CD14-positive monocyte (primary cell): ENCODE measurements at regions not wholly inside any gene's neighbourhood (a gene's known extent, or its start where the extent isn't known, plus 50 kb on each side); places are given as distances from the start of the nearest gene placed in this dataset.

Source experiments
- DNase-seq, 3 donors: peaks; one replicate each; pipeline ENCODE4 v3.0.0-alpha.2; 2011 to 2022
- H2AFZ ChIP-seq: 2 replicates; pipeline ENCODE4 v1.6.0; 2012; ENCODE audit warnings: mild to moderate bottlenecking, low read depth, low read length, inconsistent platforms; ENCODE audit not compliant: insufficient read depth, poor library complexity, severe bottlenecking
- H3K27ac ChIP-seq, 2 donors: 1 replicate in 1 of 2; 2 replicates in 1 of 2; pipeline ENCODE4 v1.5.1; 2012 to 2013; ENCODE audit warnings: low read length in 2 of 2, control low read depth in 1 of 2, inconsistent platforms in 1 of 2, low read depth in 1 of 2, mild to moderate bottlenecking in 1 of 2
- H3K27me3 ChIP-seq, 2 donors: one replicate each; pipeline versions ENCODE4 v1.6.0 to v1.6.1; 2011 to 2013; ENCODE audit warnings: low read length in 2 of 2; ENCODE audit not compliant: control insufficient read depth in 2 of 2, insufficient read depth in 2 of 2
- H3K36me3 ChIP-seq, 2 donors: replicated peaks in 1 of 2; 1 replicate in 1 of 2; 2 replicates in 1 of 2; pipeline versions ENCODE4 v1.5.1 to v1.6.1; 2012 to 2013; ENCODE audit warnings: low read length in 2 of 2, control low read depth in 1 of 2, inconsistent platforms in 1 of 2, mild to moderate bottlenecking in 1 of 2; ENCODE audit not compliant: insufficient read depth in 2 of 2, control insufficient read depth in 1 of 2
- H3K4me1 ChIP-seq, 2 donors: 1 replicate in 1 of 2; 2 replicates in 1 of 2; pipeline versions ENCODE4 v1.5.1 to v1.6.1; 2012 to 2013; ENCODE audit warnings: low read length in 2 of 2, control low read depth in 1 of 2, inconsistent platforms in 1 of 2, mild to moderate bottlenecking in 1 of 2, moderate library complexity in 1 of 2; ENCODE audit not compliant: insufficient read depth in 2 of 2, control insufficient read depth in 1 of 2
- H3K4me2 ChIP-seq: replicated peaks from 2 replicates; pipeline ENCODE3; 2012; ENCODE audit warnings: low read length, moderate library complexity, mild to moderate bottlenecking; ENCODE audit not compliant: poor library complexity, severe bottlenecking; ENCODE audit errors: extremely low read depth
- H3K4me3 ChIP-seq, 3 experiments: fragments of 200-600 bp in 1 of 3; sonication (generic) in 1 of 3; replicated peaks in 1 of 3; 1 replicate in 2 of 3; 2 replicates in 1 of 3; pipeline ENCODE4 v1.5.1; 2011 to 2013; ENCODE audit warnings: low read length in 3 of 3, mild to moderate bottlenecking in 3 of 3, control low read depth in 2 of 3, low read depth in 2 of 3, inconsistent platforms in 1 of 3, moderate library complexity in 1 of 3
- H3K79me2 ChIP-seq: 2 replicates; pipeline ENCODE4 v1.6.0; 2012; ENCODE audit warnings: mild to moderate bottlenecking, control low read depth, inconsistent platforms, low read length, moderate library complexity; ENCODE audit not compliant: insufficient read depth
- H3K9ac ChIP-seq: 2 replicates; pipeline ENCODE4 v1.6.0; 2017; ENCODE audit warnings: low read length, mild to moderate bottlenecking; ENCODE audit not compliant: insufficient read depth, poor library complexity, severe bottlenecking
- H3K9me3 ChIP-seq, 2 donors: replicated peaks in 1 of 2; 1 replicate in 1 of 2; 2 replicates in 1 of 2; pipeline versions ENCODE4 v1.5.1 to v1.6.1; 2012 to 2013; ENCODE audit warnings: low read length in 2 of 2, control low read depth in 1 of 2; ENCODE audit not compliant: control insufficient read depth in 1 of 2, insufficient read depth in 1 of 2
- H4K20me1 ChIP-seq: 2 replicates; pipeline ENCODE4 v1.6.0; 2012; ENCODE audit warnings: mild to moderate bottlenecking, low read length, control low read depth, moderate library complexity; ENCODE audit not compliant: insufficient read depth
- H3K27ac Mint-ChIP-seq, 7 donors: one replicate each; pipeline ENCODE4 v1.8.0; 2020; ENCODE audit warnings: mild to moderate bottlenecking in 7 of 7, mixed read lengths in 7 of 7, moderate library complexity in 6 of 7, inconsistent platforms in 2 of 7
- H3K27me3 Mint-ChIP-seq, 3 donors: one replicate each; pipeline ENCODE4 v1.8.0; 2021 to 2022; ENCODE audit warnings: low read depth in 3 of 3, mild to moderate bottlenecking in 3 of 3, mixed read lengths in 3 of 3, moderate library complexity in 3 of 3, inconsistent platforms in 1 of 3
- H3K36me3 Mint-ChIP-seq, 2 donors: one replicate each; pipeline ENCODE4 v1.8.0; 2020; ENCODE audit warnings: mixed read lengths in 2 of 2, inconsistent platforms in 1 of 2, mild to moderate bottlenecking in 1 of 2
- H3K4me1 Mint-ChIP-seq: one replicate; pipeline ENCODE4 v1.8.0; 2020; ENCODE audit warnings: mild to moderate bottlenecking, mixed read lengths
- H3K4me3 Mint-ChIP-seq, 2 donors: one replicate each; pipeline ENCODE4 v1.8.0; 2020; ENCODE audit warnings: mild to moderate bottlenecking in 2 of 2, mixed read lengths in 2 of 2, moderate library complexity in 1 of 2
- H3K9me3 Mint-ChIP-seq, 7 donors: one replicate each; pipeline ENCODE4 v1.8.0; 2020 to 2022; ENCODE audit warnings: mixed read lengths in 7 of 7, mild to moderate bottlenecking in 6 of 7, moderate library complexity in 6 of 7, inconsistent platforms in 2 of 7
- WGBS: methylation state at CpG from one replicate; pipeline ENCODE4 v1.1.5; 2013; ENCODE audit warnings: missing lambda C conversion rate; ENCODE audit not compliant: insufficient coverage; 5-methylcytosine and 5-hydroxymethylcytosine counted together
- intact Hi-C, 2 donors: fragments of 100-400 bp; cut with micrococcal nuclease; formaldehyde crosslinking; loops; one replicate each; pipeline versions ENCODE4 v1.15.0 to v1.15.1; 2023
- TF ChIP-seq, protein P1 (sequence below): fragments of 200-600 bp; IDR thresholded peaks from one replicate; pipeline ENCODE4 v1.8.0; 2022; ENCODE audit warnings: antibody characterized with exemption, mild to moderate bottlenecking

DNA sequence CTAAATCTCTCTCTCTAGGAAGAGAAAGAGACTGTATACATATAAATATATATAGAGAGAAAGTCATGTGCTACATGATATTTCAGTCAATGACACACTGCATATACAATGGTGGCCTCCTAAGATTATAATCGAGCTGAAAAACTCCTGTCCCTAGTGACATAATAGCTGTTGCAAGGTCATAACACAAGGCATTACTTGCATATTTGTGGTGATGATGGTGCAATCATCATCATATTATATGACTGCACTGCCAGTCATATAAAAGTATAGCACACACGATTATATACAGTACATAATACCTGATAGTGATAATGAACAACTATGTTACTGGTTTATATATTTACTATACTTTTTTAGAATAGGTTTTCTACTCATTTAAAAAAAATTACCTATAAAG is 316.7 kb downstream of the FGFR2 start:
- Histone ChIP-seq H2AFZ (no peak overlapping the region), H3K4me2 (no peak overlapping the region), H3K27ac (no peak overlapping the region), H3K4me3 (no peak overlapping the region), H3K27me3 (no peaks in the 10 kb centered on the region), H3K9ac (no peak overlapping the region), H3K79me2 (no peaks in the 10 kb centered on the region), H3K9me3 (no peaks in the 10 kb centered on the region), H3K4me1 (no peaks in the 10 kb centered on the region), H4K20me1 (no peaks in the 10 kb centered on the region), H3K36me3 (no peaks in the 10 kb centered on the region)
- TF ChIP-seq, protein P1, sequence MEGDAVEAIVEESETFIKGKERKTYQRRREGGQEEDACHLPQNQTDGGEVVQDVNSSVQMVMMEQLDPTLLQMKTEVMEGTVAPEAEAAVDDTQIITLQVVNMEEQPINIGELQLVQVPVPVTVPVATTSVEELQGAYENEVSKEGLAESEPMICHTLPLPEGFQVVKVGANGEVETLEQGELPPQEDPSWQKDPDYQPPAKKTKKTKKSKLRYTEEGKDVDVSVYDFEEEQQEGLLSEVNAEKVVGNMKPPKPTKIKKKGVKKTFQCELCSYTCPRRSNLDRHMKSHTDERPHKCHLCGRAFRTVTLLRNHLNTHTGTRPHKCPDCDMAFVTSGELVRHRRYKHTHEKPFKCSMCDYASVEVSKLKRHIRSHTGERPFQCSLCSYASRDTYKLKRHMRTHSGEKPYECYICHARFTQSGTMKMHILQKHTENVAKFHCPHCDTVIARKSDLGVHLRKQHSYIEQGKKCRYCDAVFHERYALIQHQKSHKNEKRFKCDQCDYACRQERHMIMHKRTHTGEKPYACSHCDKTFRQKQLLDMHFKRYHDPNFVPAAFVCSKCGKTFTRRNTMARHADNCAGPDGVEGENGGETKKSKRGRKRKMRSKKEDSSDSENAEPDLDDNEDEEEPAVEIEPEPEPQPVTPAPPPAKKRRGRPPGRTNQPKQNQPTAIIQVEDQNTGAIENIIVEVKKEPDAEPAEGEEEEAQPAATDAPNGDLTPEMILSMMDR: no peak
- Mint-ChIP-seq H3K4me3 (no peak overlapping the region), H3K36me3 (no peaks in the 10 kb centered on the region), H3K27me3 (peaks cover 0 to under 1% (median 0%) of the 10 kb centered on the region in 3 donors), H3K9me3 (peaks cover 0 to 7% (median 2%) of the 10 kb centered on the region in 7 donors), H3K4me1 (no peaks in the 10 kb centered on the region), H3K27ac (no peak overlapping the region)
- no peak for DNase-seq
- no CpG with 5 or more reads among the region's 2 CpGs for WGBS
- intact Hi-C loops: no loop called here

DNA sequence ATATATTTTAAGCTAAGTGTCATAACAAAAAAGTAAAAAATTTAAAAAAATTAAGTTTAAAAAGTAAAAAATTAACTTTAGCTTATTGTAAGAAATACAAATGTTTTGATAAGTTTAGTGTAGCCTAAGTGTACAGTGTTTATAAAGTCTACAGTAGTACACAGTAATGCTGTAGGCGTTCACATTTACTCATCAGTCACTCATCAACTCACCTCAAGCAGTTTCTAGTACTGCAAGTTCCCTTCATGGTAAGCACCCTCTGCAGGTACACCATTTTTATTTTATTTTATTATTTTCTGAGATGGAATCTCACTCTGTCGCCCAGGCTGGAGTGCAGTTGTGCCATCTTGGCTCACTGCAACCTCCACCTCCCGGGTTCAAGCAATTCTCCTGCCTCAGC is 316.0 kb downstream of the FGFR2 start:
- H3K27me3 Mint-ChIP-seq: no peaks in the 10 kb centered on the region
- H3K9me3 ChIP-seq: no peaks in the 10 kb centered on the region
- no peak overlapping the region for H3K27ac ChIP-seq
- no peak overlapping the region for H3K4me3 ChIP-seq
- H3K79me2 ChIP-seq: no peaks in the 10 kb centered on the region
- no peak for DNase-seq
- H4K20me1 ChIP-seq: no peaks in the 10 kb centered on the region
- no peak overlapping the region for H3K9ac ChIP-seq
- no peak overlapping the region for H2AFZ ChIP-seq
- H3K4me1 ChIP-seq: no peaks in the 10 kb centered on the region
- intact Hi-C loops: no loop called here
- H3K36me3 ChIP-seq: no peaks in the 10 kb centered on the region
- peaks cover 0 to 7% (median 2%) of the 10 kb centered on the region in 7 donors for H3K9me3 Mint-ChIP-seq
- H3K27ac Mint-ChIP-seq: no peak overlapping the region
- no peaks in the 10 kb centered on the region for H3K4me1 Mint-ChIP-seq
- no peaks in the 10 kb centered on the region for H3K36me3 Mint-ChIP-seq
- TF ChIP-seq, protein P1: no peak
- 100% methylated on average over 1 of the region's 3 CpGs for WGBS
- H3K4me2 ChIP-seq: no peak overlapping the region
- no peaks in the 10 kb centered on the region for H3K27me3 ChIP-seq
- no peak overlapping the region for H3K4me3 Mint-ChIP-seq
